ENCODE measurements at regions not wholly inside any gene's neighbourhood (a gene's known extent, or its start where the extent isn't known, plus 50 kb on each side); places are given as distances from the start of the nearest gene placed in this dataset.
"Not testable (repeated sequence)": the region's sequence is repeated elsewhere in the genome, so short reads cannot be mapped to it uniquely, and the experiment has no call there.

GRCh38 chr16:29218649-29219048 is 187.9 kb downstream of the NPIPB11 start:
- DNase-seq (ENCODE audit: low spot score) = not testable (repeated sequence)

GRCh38 chr16:29218171-29218570 is 188.3 kb downstream of the NPIPB11 start:
- not testable (repeated sequence) for DNase-seq (ENCODE audit: low spot score)

DNA sequence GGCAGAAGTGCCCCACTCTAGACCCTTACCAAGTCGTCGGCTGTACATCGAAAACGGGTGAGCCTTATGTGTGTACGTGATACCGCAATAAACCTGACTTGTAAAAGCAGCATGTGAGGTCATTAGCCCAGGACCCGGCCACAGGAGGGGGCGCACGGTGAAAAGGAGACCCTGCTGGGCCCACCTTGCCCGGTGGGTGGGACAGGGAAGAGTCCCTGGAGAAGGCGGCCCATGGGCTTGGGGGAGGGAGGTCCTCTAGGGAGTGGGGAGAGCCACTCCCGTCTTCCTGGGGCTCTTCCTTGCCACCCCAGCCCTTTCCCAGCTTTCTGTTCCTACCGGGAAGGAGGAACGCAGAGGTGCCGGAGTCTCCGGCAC is 188.8 kb downstream of the NPIPB11 start:
- not testable (repeated sequence) for DNase-seq (ENCODE audit: low spot score)

DNA sequence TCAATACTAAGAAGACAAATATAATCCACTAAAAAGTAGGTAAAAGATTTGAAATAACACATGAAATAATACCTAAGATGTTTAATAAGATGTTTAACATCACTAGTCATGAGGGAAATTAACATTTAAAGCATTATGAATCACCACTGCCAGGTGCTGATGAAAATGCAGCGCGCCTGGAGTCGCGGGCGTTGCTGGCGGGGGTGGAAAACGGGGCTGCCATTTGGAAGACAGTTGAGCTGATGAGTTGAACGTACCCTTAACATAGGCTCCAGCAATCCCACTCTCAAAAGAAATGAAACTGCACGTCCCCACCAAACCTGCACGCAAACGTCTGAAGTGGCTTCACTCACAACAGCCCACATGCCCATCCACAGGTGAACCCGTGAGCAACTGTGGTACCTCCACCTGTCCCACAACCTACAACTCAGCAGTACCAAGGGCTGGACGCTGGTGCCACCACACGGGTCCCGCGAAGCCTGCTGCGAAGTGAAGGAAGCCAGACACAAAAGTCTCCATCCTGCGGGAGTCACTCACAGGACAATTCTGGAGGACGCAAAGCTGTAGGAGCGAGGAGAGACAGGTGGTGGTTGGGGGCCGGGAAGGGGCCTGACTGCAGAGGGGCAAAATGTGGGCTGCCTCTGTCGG is 189.3 kb downstream of the NPIPB11 start:
- not testable (repeated sequence) for DNase-seq (ENCODE audit: low spot score)

GRCh38 chr16:29213770-29214169 is 192.7 kb downstream of the NPIPB11 start:
- DNase-seq (ENCODE audit: low spot score) = not testable (repeated sequence)

DNA sequence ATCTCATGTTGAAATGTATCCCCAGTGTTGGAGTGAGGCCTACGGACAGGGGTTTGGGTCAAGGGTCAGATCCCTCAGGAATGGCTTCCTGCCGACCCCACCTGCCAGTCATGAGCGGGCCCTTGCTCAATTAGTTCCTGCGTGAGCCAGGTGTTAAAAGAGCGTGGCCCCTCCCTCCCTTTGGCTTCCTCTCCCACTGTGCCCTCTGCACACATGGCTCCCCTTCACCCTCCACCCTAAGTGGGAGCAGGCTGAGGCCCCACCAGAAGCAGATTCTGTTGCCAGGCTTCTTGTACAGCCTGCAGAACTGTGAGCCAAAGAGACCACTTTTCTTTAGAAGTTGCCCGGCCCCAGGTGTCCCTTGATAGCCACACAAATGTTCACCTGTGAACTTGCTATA is 193.3 kb downstream of the NPIPB11 start:
- DNase-seq (ENCODE audit: low spot score) = not testable (repeated sequence)

DNA sequence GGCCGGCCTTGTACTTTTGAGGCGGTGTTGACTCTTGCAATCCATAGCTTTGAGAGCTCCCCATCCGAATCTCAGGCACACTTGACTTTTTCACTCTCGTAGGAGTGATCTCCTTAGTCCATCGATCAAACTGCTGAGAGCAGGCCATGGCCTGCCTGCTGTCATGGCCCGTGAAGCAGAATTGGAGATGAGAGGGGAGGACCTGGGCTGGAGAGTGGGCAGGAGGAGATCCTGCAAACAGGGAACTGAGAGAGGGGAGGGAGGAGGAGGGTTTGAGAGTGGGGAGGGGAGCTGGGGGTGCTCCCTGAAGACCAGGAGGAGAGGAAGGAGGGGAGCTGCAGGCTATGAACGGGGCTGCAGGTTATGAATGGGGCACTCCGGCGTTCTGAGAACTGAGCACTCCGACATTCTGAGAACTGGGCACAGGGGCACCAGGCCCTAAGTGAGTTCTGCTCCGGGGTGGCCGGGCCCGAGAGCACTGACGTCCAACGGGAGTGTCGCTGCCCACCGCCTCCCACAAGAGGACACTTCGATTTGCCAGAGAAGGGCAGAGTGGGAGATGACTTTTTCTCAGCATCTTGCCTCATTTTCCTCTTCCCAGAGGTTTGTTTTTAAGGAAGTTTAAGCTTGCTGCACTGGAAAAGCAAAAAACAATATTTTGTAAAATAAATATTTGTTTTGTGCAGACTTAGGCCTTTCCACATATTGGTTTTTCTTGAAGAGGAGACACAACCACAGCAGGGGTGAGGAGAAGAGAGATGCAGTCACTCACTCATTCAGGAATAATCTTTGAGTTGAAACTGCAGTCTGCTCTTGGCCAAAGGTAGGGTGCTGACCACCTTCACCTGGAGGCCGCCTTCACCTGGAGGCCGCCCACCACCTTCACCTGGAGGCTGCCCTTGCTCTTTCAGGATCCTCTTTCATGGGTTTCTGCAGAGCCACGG is 194.2 kb downstream of the NPIPB11 start:
- not testable (repeated sequence) for DNase-seq (ENCODE audit: low spot score)

GRCh38 chr16:29211456-29211855 is 195.1 kb downstream of the NPIPB11 start:
- DNase-seq (ENCODE audit: low spot score) = not testable (repeated sequence)

GRCh38 chr16:29210299-29211150 is 196.0 kb downstream of the NPIPB11 start:
- DNase-seq (ENCODE audit: low spot score) = not testable (repeated sequence)

DNA sequence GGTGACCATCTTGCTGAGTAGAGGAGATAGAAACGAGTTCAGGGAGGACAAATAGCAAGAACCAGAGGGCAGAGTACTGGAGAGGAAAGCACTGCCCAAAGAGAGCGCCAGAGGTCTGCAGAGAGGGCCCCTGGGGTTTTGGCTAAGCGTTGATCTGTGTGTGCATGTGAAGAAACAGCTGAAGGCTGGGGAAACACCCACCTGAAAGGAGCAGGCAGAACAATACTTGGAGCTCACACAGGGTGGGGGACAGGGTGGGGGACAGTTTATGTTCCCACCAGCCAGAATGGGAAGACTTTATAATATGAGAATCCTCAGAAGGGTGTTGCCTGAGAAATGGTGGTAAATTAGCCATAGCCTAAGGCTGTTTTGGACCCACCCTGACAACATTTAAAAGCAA is 200.4 kb downstream of the NPIPB11 start:
- not testable (repeated sequence) for DNase-seq (ENCODE audit: low spot score)

GRCh38 chr16:29205151-29205550 is 201.4 kb downstream of the NPIPB11 start:
- not testable (repeated sequence) for DNase-seq (ENCODE audit: low spot score)

- no peak for DNase-seq (ENCODE audit: low spot score)
Measured at GRCh38 chr16:29204806-29205135, 201.7 kb downstream of the NPIPB11 start.

GRCh38 chr16:29203933-29204805 is 202.3 kb downstream of the NPIPB11 start:
- not testable (repeated sequence) for DNase-seq (ENCODE audit: low spot score)

DNA sequence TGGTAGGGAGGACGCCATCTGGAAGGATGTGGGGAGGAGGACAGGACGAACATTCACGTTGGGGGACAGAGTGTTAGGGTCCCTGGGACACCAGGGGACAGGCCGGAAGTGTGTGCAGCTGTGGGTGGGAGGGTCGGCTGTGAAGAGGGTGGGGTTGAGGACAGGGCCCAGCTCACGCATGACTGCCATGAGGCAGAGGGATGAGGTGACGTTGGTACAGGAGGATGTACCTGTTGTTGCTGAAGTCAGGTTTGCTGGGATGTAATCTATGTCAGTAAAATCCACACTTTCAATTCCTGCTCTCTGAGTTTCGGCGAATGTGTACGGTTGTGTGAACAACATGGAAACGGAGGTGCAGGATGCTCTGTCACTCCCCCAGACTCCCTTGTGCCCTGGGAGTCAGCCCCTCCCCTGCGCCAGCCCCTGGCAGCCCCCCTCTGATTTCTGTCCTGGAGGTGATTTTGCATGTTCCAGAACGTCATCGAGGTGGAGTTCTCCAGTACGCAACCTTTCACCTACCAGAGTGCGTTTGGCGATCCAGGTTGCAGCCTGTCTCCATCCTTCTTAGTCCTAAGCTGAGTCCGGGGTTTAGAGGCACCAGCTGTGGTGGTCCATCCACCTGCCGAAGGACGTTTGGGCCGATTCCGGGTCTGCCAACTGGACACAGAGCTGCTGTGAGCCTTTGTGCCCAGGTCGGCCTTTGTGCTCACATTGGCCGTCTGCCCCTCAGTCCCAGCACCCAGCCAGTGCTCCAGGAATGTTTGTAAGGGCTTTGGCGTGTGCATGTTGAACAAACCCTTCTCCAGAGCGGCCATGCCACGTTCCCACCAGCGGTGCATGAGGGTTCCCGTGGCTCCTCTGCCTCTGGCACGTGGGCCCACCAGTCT is 203.2 kb downstream of the NPIPB11 start:
- not testable (repeated sequence) for DNase-seq (ENCODE audit: low spot score)

DNA sequence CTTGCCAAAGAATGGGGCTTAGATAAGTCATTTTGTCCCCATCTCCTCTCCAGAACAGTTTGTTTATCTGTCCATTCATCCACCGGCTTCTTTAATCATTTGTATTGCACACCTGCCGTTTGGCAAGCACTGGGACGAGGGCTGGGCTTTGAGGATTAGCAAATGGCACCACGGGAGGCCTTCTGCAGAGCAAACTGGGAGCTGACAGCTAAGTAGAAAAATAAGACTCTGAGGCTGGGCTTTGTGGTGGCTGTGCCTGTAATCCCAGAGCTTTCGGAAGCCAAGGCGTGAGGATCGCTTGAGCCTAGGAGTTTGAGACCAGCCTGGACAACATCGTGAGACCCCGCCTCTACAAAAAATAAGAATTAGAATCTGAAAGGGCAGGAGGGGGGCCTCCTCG is 203.9 kb downstream of the NPIPB11 start:
- DNase-seq (ENCODE audit: low spot score) = not testable (repeated sequence)

DNA sequence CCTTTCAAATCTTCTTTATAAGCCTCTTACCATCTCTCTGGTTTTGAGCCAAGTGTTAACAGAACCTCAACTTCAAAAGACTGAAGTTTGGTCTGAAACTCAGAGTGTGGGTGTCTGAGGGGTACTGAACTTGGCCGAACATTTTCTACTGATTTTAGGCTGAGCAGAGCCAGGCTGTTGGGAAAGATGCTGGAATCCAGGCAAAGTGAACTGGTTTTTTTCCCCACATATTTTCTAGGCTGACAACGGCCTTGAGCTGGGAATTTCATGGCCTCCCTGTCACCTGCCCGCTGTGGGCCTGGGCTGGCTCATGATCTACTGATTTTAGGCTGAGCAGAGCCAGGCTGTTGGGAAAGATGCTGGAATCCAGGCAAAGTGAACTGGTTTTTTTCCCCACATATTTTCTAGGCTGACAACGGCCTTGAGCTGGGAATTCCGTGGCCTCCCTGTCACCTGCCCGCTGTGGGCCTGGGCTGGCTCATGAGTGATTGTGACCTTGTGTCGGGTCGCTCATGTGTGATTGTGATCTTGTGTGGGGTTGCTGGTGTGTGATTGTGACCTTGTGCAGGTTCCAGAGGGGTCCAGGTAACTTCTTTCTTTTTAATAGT is 204.4 kb downstream of the NPIPB11 start:
- not testable (repeated sequence) for DNase-seq (ENCODE audit: low spot score)

- DNase-seq (ENCODE audit: low spot score) = not testable (repeated sequence)
Measured at GRCh38 chr16:29201296-29202024, 205.1 kb downstream of the NPIPB11 start.

DNA sequence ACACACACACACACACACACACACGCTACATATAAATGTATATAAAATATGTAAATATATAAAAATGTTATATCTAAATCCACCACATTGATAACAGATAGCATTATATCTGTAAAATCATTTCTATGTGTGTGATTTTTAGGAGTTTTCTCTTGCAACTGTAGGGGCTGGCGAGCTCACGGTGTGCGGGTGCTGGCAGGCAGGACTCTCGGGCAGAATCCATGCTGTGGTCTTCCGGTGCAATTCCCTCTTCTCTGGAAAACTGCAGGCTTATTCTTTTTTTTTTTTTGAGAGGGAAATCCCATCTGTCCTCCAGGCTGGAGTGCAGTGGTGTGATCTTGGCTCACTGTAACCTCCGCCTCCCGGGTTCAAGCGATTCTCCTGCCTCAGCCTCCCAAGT is 205.8 kb downstream of the NPIPB11 start:
- DNase-seq (ENCODE audit: low spot score) = not testable (repeated sequence)

- not testable (repeated sequence) for DNase-seq (ENCODE audit: low spot score)
Measured at GRCh38 chr16:29200135-29200601, 206.3 kb downstream of the NPIPB11 start.

All from CD4-positive, alpha-beta T cell treated with Interleukin-15 for 4 hours (primary cell).